ENCODE measurements at regions not wholly inside any gene's neighbourhood (a gene's known extent, or its start where the extent isn't known, plus 50 kb on each side); places are given as distances from the start of the nearest gene placed in this dataset.

- no peaks in the 10 kb centered on the region for H3K27me3 ChIP-seq (ENCODE audit: insufficient read depth, low read depth)
- H4K20me1 ChIP-seq (ENCODE audit: insufficient read depth): no peaks in the 10 kb centered on the region
- no peak overlapping the region for H3K4me2 ChIP-seq
- H3K9ac ChIP-seq: no peak overlapping the region
- no peak for TF ChIP-seq CTCF (conservative IDR thresholded peaks at IDR 0.05; ENCODE audit: low read depth, low read length)
- H3K27ac ChIP-seq: no peak overlapping the region
- H3K36me3 ChIP-seq (ENCODE audit: insufficient read depth): no peaks in the 10 kb centered on the region
- H3K4me1 ChIP-seq (ENCODE audit: low read depth, poor library complexity, severe bottlenecking): no peaks in the 10 kb centered on the region
- H2AFZ ChIP-seq (ENCODE audit: low read depth): no peak overlapping the region
- no peak overlapping the region for H3K4me3 ChIP-seq (IDR thresholded peaks at IDR 0.05; ENCODE audit: insufficient read depth, low read depth, low read length)
- H3K79me2 ChIP-seq (ENCODE audit: insufficient read depth, low read depth): no peaks in the 10 kb centered on the region
These were observed 647.7 kb downstream of the SPRY1 start for GRCh38 chr4:124044330-124044729.

- Histone ChIP-seq H3K4me2 (no peak overlapping the region), H3K27ac (no peak overlapping the region), H3K4me3 (IDR thresholded peaks at IDR 0.05; ENCODE audit: insufficient read depth, low read depth, low read length) (no peak overlapping the region), H2AFZ (ENCODE audit: low read depth) (no peak overlapping the region), H3K27me3 (ENCODE audit: insufficient read depth, low read depth) (no peaks in the 10 kb centered on the region), H3K4me1 (ENCODE audit: low read depth, poor library complexity, severe bottlenecking) (no peaks in the 10 kb centered on the region), H3K36me3 (ENCODE audit: insufficient read depth) (no peaks in the 10 kb centered on the region), H4K20me1 (ENCODE audit: insufficient read depth) (no peaks in the 10 kb centered on the region), H3K9ac (no peak overlapping the region), H3K79me2 (ENCODE audit: insufficient read depth, low read depth) (no peaks in the 10 kb centered on the region)
- TF ChIP-seq CTCF (conservative IDR thresholded peaks at IDR 0.05; ENCODE audit: low read depth, low read length): no peak
These were observed 648.3 kb downstream of the SPRY1 start for GRCh38 chr4:124044867-124045266.

GRCh38 chr4:124046190-124046589 is 649.6 kb downstream of the SPRY1 start:
- no peak overlapping the region for H3K9ac ChIP-seq
- TF ChIP-seq CTCF (conservative IDR thresholded peaks at IDR 0.05; ENCODE audit: low read depth, low read length): no peak
- no peak overlapping the region for H3K4me2 ChIP-seq
- H3K4me1 ChIP-seq (ENCODE audit: low read depth, poor library complexity, severe bottlenecking): no peaks in the 10 kb centered on the region
- no peaks in the 10 kb centered on the region for H3K27me3 ChIP-seq (ENCODE audit: insufficient read depth, low read depth)
- H3K4me3 ChIP-seq (IDR thresholded peaks at IDR 0.05; ENCODE audit: insufficient read depth, low read depth, low read length): no peak overlapping the region
- no peaks in the 10 kb centered on the region for H3K36me3 ChIP-seq (ENCODE audit: insufficient read depth)
- no peaks in the 10 kb centered on the region; the same call in 1 of the 2 replicates for H4K20me1 ChIP-seq (ENCODE audit: insufficient read depth)
- no peak overlapping the region for H2AFZ ChIP-seq (ENCODE audit: low read depth)
- H3K27ac ChIP-seq: no peak overlapping the region
- no peaks in the 10 kb centered on the region for H3K79me2 ChIP-seq (ENCODE audit: insufficient read depth, low read depth)

GRCh38 chr4:124053872-124054538 is 657.4 kb downstream of the SPRY1 start:
- no peak overlapping the region for H2AFZ ChIP-seq (ENCODE audit: low read depth)
- TF ChIP-seq CTCF (conservative IDR thresholded peaks at IDR 0.05; ENCODE audit: low read depth, low read length): no peak
- H4K20me1 ChIP-seq (ENCODE audit: insufficient read depth): no peaks in the 10 kb centered on the region; the same call in 1 of the 2 replicates
- no peaks in the 10 kb centered on the region for H3K4me1 ChIP-seq (ENCODE audit: low read depth, poor library complexity, severe bottlenecking)
- no peak overlapping the region for H3K27ac ChIP-seq
- no peaks in the 10 kb centered on the region for H3K79me2 ChIP-seq (ENCODE audit: insufficient read depth, low read depth)
- H3K4me2 ChIP-seq: no peak overlapping the region
- H3K36me3 ChIP-seq (ENCODE audit: insufficient read depth): no peaks in the 10 kb centered on the region
- H3K27me3 ChIP-seq (ENCODE audit: insufficient read depth, low read depth): no peaks in the 10 kb centered on the region
- no peak overlapping the region for H3K9ac ChIP-seq
- H3K4me3 ChIP-seq (IDR thresholded peaks at IDR 0.05; ENCODE audit: insufficient read depth, low read depth, low read length): no peak overlapping the region

All from KMS-11 (cell line).